ENCODE measurements at regions not wholly inside any gene's neighbourhood (a gene's known extent, or its start where the extent isn't known, plus 50 kb on each side); places are given as distances from the start of the nearest gene placed in this dataset.

DNA sequence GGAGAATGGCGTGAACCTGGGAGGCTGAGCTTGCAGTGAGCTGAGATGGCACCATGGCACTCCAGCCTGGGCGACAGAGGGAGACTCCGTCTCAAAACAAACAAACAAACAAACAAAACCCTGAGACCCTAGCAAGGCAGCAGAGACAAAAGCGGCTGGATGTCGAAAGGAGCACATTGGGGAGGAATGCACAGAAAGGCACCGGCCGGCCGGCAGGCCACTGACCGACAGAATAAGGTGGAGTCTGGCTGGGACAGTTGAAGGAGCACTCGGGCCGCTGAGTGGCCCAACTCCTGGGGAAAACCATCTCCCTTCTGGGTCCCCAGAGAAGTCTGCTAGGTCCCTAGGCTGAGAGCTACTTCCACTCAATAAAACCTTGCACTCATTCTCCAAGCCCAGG, 256.2 kb downstream of the KIF21A start:
- Histone ChIP-seq H3K9ac (no peak overlapping the region), H3K4me3 (no peak overlapping the region), H4K20me1 (no peaks in the 10 kb centered on the region), H3K27ac (no peak overlapping the region), H3K4me2 (no peak overlapping the region), H3K27me3 (no peaks in the 10 kb centered on the region), H3K36me3 (no peaks in the 10 kb centered on the region), H3K4me1 (no peaks in the 10 kb centered on the region), H3K9me3 (no peaks in the 10 kb centered on the region)
- TF ChIP-seq Cebpa-rat (IDR thresholded peaks at IDR 0.05) = no peak

DNA sequence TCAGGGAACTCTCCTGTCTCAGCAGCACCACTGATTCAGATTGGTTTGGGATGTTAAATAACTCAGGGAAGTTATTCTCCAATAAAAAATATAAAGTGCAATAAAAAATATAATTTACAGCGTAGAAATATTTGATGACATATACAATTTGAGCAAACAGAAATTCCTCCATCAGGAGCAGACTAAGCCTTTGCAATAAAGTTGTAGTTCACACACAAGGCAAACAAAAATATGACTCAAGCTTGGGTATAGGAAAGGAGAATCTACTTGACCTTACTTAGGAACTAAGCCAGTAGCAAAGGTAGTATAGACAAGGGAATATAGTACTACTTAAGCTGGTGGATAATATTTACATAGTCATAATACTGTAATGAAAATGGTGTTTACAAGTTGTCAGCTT, 264.1 kb downstream of the KIF21A start:
- TF ChIP-seq Cebpa-rat (IDR thresholded peaks at IDR 0.05) = no peak
- no peaks in the 10 kb centered on the region for H3K4me1 ChIP-seq

DNA sequence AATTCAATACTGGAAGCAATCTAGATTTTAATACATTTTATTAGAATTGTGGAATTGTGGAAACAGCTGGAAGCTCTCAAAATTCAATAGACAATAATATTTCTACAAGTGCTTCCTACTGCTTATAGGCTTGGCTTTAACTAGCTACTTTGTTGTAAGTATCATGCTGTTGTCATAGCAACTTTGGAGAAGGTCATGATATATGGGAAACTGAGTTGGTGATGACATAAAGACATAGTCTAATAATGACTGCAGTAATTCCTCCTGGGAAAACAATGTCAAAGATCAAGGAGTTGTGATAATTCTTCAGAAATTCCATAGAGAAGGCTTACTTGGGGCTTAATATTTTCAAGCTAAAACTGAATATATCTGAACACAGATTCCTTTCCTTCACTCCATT, 266.6 kb downstream of the KIF21A start:
- Histone ChIP-seq H3K4me3 (no peak overlapping the region), H3K27ac (no peak overlapping the region), H3K9me3 (no peaks in the 10 kb centered on the region), H3K27me3 (no peaks in the 10 kb centered on the region), H3K4me2 (no peak overlapping the region), H3K9ac (no peak overlapping the region), H4K20me1 (no peaks in the 10 kb centered on the region), H3K4me1 (no peaks in the 10 kb centered on the region), H3K36me3 (no peaks in the 10 kb centered on the region)
- TF ChIP-seq Cebpa-rat (IDR thresholded peaks at IDR 0.05) = no peak

More for the DNA sequence above, 264.1 kb downstream of the KIF21A start:
- H3K4me3 ChIP-seq = no peak overlapping the region
- H4K20me1 ChIP-seq = no peaks in the 10 kb centered on the region
- no peaks in the 10 kb centered on the region for H3K36me3 ChIP-seq
- no peak overlapping the region for H3K9ac ChIP-seq
- no peak overlapping the region for H3K4me2 ChIP-seq
- no peak overlapping the region for H3K27ac ChIP-seq
- H3K27me3 ChIP-seq = no peaks in the 10 kb centered on the region
- no peaks in the 10 kb centered on the region for H3K9me3 ChIP-seq

DNA sequence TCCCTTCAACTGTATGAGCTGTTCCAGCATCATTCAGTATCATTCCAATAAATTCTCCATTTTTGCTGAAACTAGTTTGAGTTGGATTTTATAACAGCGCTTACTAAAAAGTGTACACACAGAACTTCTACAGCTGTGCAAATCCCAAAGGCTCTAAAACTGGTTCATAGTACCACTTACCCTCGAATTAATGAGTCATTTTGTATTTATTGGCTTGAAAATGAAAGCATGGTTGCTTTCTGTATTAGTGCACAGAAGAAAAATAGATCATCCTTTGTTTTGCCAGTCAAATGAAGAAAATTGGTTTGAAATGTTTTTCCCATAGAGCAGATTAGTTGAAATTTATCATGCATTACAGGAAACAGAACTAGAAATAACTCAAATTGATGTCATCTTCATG, 268.3 kb upstream of the CPNE8 start:
- no peak overlapping the region for H3K4me3 ChIP-seq
- TF ChIP-seq Cebpa-rat (IDR thresholded peaks at IDR 0.05) = no peak
- no peaks in the 10 kb centered on the region for H3K4me1 ChIP-seq
- H3K27ac ChIP-seq = no peak overlapping the region
- no peak overlapping the region for H3K4me2 ChIP-seq
- no peaks in the 10 kb centered on the region for H3K36me3 ChIP-seq
- no peaks in the 10 kb centered on the region for H4K20me1 ChIP-seq
- no peaks in the 10 kb centered on the region for H3K27me3 ChIP-seq
- H3K9ac ChIP-seq = no peak overlapping the region
- no peaks in the 10 kb centered on the region for H3K9me3 ChIP-seq

DNA sequence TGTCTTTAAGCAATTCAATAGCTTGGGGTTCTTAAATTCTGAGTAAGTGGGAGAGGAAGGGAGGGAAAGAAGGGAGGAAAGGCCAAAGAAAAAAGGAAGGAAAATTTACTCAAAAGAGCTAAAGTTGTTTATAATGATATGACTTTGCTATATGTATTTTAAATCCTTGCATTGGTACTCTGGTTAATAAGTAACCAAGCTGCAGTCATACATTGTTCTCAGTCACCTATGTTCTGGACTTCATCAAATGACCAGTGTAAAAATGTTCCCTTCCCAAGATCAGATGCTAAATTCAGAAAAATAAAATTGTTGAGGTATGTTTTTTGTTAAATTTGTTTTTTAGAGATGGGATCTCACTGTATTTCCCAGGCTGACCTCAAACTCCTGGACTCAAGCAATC, 259.9 kb upstream of the CPNE8 start:
- TF ChIP-seq Cebpa-rat (IDR thresholded peaks at IDR 0.05) = no peak
- no peaks in the 10 kb centered on the region for H3K4me1 ChIP-seq

DNA sequence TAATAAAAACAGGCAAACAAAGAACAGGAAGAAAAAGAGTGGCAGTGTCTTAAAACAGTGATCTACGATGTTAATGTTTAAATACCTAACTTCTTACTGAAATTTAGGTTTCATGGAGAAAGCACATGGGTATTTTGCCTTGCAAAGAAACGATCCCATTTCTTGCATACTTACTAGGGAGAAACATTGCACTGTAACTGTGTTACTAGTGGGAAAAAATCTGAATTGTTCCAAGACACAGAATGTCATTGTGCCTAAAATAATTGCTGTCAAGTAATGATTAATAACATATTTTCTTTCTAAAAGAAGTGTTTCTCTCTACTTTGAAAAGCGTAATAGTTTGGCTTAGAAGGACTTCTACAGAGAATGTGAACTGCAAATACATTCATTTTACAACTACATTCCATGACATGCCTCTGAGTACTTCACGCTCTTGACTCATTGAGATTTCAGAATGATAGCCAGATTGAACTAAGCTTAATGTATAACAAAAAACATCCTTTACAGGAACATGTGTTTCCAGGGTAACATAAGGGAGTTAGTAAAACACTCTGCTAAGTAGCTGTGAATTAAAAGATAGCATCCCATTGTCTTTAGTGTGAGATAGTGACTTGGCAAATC, 256.2 kb upstream of the CPNE8 start:
- H3K27ac ChIP-seq = no peak overlapping the region
- H3K36me3 ChIP-seq = no peaks in the 10 kb centered on the region
- H3K4me3 ChIP-seq = no peak overlapping the region
- no peak for TF ChIP-seq Cebpa-rat (IDR thresholded peaks at IDR 0.05)
- no peaks in the 10 kb centered on the region for H3K27me3 ChIP-seq
- no peaks in the 10 kb centered on the region for H3K9me3 ChIP-seq
- no peak overlapping the region for H3K9ac ChIP-seq
- H4K20me1 ChIP-seq = no peaks in the 10 kb centered on the region
- no peak overlapping the region for H3K4me2 ChIP-seq
- no peaks in the 10 kb centered on the region for H3K4me1 ChIP-seq

More for the DNA sequence above, 259.9 kb upstream of the CPNE8 start:
- H3K9ac ChIP-seq = no peak overlapping the region
- H3K27me3 ChIP-seq = no peaks in the 10 kb centered on the region
- no peaks in the 10 kb centered on the region for H4K20me1 ChIP-seq
- H3K27ac ChIP-seq = no peak overlapping the region
- no peak overlapping the region for H3K4me2 ChIP-seq
- no peaks in the 10 kb centered on the region for H3K9me3 ChIP-seq
- H3K36me3 ChIP-seq = no peaks in the 10 kb centered on the region
- no peak overlapping the region for H3K4me3 ChIP-seq

DNA sequence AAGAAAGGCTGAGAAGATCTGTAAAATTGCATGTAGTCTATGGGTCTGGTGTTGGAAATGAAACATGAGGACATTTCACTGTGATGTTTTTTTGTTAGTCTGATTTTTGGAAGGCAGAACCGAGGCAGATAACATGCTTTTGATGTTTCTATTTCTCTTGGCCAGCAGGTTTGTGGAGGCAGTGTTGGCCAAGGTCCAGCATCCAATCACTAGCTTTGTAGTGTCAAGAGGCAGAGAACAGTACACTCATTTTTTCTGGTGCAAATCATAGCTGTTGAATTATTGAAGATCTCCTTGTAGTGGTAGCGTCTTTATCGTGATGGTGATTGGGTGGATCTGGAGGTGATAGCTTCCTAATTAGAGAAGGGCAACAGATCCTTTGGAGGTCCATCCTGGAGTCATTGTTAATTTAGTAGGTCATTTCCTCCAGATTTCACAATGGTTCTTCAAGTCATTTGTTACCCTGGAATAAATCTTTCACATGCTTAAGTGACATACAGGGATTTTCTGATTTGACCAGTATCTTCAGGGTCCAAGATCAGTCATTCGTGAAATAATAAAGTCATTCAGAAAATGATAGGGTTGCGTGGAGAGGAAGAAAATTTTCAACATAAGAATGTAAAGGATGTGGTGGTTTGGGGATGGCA, 252.4 kb upstream of the CPNE8 start:
- Histone ChIP-seq H3K27ac (no peak overlapping the region), H3K4me1 (no peaks in the 10 kb centered on the region), H3K4me3 (no peak overlapping the region), H4K20me1 (no peaks in the 10 kb centered on the region), H3K27me3 (no peaks in the 10 kb centered on the region), H3K36me3 (no peaks in the 10 kb centered on the region), H3K4me2 (no peak overlapping the region), H3K9ac (no peak overlapping the region), H3K9me3 (no peaks in the 10 kb centered on the region)
- no peak for TF ChIP-seq Cebpa-rat (IDR thresholded peaks at IDR 0.05)

DNA sequence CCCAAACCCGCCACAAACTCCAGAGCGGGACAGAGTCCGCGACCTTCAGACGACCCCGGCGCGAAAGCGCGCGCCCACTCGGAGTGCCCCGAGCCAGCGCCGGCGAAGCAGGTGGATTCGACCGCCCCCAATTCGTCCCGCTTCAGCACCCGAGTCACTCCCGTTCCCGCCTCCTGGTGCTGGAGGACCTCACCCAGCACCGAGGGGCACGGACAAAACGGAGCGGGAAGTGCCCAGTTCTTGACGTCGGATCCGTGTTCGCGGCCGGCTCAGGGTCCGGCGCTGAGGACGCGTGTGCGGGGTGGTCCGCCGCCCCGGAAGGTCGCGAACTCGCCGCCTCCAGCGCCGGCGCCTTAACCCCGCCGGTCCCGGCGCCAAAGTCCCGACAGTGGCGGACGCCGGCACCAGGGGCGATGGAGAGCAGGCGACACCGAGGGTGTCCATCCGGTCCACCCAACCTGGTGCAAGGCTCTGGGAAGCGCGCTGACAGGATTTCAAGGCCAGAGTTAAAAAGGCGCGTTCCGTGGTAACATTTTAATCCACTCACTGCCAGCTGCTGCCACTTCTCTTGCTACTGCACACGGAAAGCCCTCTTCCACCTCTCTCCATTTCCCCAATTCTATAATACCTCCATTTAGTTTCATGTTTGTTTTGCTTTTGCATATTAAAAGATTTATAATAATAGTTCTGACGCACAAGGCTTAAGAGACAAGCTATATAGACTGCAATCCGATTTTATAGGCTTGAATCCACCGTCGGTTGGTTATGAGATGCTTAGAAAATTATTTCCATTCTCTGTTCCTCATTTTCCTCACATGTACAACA, 240.0 kb upstream of the CPNE8 start:
- no peak for TF ChIP-seq Cebpa-rat (IDR thresholded peaks at IDR 0.05)
- no peak overlapping the region for H3K4me2 ChIP-seq
- H3K9me3 ChIP-seq = peaks cover 28% of the 10 kb centered on the region
- H3K27ac ChIP-seq = no peak overlapping the region
- H3K4me1 ChIP-seq = no peaks in the 10 kb centered on the region
- no peaks in the 10 kb centered on the region for H3K27me3 ChIP-seq
- H4K20me1 ChIP-seq = no peaks in the 10 kb centered on the region
- H3K36me3 ChIP-seq = no peaks in the 10 kb centered on the region
- no peak overlapping the region for H3K9ac ChIP-seq
- H3K4me3 ChIP-seq = 0 out of 2 replicates have a peak overlapping the region, but pooled peaks have one; percentile 7

DNA sequence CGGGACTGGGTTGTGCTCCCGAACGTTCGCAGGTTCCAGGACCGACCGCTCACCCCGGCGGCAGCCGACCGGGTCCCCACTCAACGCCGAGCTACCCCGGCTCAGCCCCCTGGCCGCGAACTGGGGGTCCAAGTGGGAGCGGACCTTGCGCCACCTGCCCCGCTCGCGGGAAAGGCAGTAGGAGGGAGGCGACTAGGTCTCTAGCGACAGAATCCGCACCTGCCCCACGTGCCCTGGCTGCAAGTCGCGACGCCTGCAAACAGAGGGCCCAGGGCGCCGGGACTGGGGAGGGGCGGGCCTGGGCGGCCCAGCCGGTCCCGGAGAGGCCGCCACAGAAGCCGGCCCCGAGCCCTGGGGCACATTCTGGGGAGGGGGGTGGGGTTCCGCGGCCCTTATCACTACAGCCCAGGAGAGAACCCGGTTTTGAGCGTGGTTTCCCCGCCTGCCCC, 239.2 kb upstream of the CPNE8 start:
- Histone ChIP-seq H3K9me3 (peaks cover 24% of the 10 kb centered on the region), H3K27ac (no peak overlapping the region), H4K20me1 (no peaks in the 10 kb centered on the region), H3K9ac (no peak overlapping the region), H3K27me3 (no peaks in the 10 kb centered on the region), H3K36me3 (no peaks in the 10 kb centered on the region), H3K4me3 (no peak overlapping the region), H3K4me1 (no peaks in the 10 kb centered on the region), H3K4me2 (no peak overlapping the region)
- no peak for TF ChIP-seq Cebpa-rat (IDR thresholded peaks at IDR 0.05)

DNA sequence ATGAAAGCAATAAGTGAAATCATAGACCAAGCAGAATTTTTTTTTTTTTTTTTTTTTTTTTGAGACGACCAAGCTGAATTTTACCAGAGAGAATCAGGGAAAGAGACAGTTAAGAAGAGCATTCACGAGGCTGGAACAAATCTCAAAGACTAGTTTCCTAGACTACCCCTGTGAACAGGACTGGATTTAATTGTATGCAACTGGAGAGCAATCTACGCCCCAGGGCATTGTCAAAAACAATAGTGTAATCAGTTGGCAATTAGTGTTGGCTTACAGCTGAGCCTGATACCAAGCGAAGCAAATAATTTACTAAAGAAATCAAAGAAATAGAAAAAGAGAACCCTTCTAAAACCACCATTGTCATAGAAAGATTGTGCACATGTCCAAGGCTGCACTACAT, 232.9 kb upstream of the CPNE8 start:
- no peaks in the 10 kb centered on the region for H4K20me1 ChIP-seq
- H3K36me3 ChIP-seq = no peaks in the 10 kb centered on the region
- TF ChIP-seq Cebpa-rat (IDR thresholded peaks at IDR 0.05) = no peak
- no peak overlapping the region for H3K27ac ChIP-seq
- no peaks in the 10 kb centered on the region for H3K9me3 ChIP-seq
- H3K27me3 ChIP-seq = no peaks in the 10 kb centered on the region
- H3K9ac ChIP-seq = no peak overlapping the region
- no peak overlapping the region for H3K4me3 ChIP-seq
- H3K4me1 ChIP-seq = no peaks in the 10 kb centered on the region
- H3K4me2 ChIP-seq = no peak overlapping the region
